Skeletal muscle tissue (tissue), 3 donors: ENCODE measurements at regions not wholly inside any gene's neighbourhood (a gene's known extent, or its start where the extent isn't known, plus 50 kb on each side); places are given as distances from the start of the nearest gene placed in this dataset.
"Not testable (repeated sequence)": the region's sequence is repeated elsewhere in the genome, so short reads cannot be mapped to it uniquely, and the experiment has no call there.

ENCODE experiments used
- H3K27ac ChIP-seq: one replicate; pipeline ENCODE4 v1.7.0; 2013; ENCODE audit warnings: mild to moderate bottlenecking, low read depth, low read length, inconsistent platforms
- H3K27me3 ChIP-seq, 3 donors: one replicate each; pipeline ENCODE4 v1.7.0; 2013; ENCODE audit warnings: low read length in 3 of 3; ENCODE audit not compliant: control insufficient read depth in 3 of 3, insufficient read depth in 3 of 3
- H3K36me3 ChIP-seq, 3 donors: one replicate each; pipeline ENCODE4 v1.7.0; 2013; ENCODE audit warnings: low read length in 3 of 3; ENCODE audit not compliant: control insufficient read depth in 3 of 3, insufficient read depth in 3 of 3
- H3K4me1 ChIP-seq, 3 donors: one replicate each; pipeline ENCODE4 v1.7.0; 2013; ENCODE audit warnings: low read length in 3 of 3, mild to moderate bottlenecking in 3 of 3; ENCODE audit not compliant: control insufficient read depth in 3 of 3, insufficient read depth in 3 of 3
- H3K4me3 ChIP-seq, 3 donors: one replicate each; pipeline ENCODE4 v1.7.0; 2013; ENCODE audit warnings: low read length in 3 of 3
- H3K9ac ChIP-seq, 3 donors: one replicate each; pipeline ENCODE4 v1.7.0; 2013; ENCODE audit warnings: low read length in 3 of 3, mild to moderate bottlenecking in 3 of 3, moderate library complexity in 2 of 3, low read depth in 1 of 3
- H3K9me3 ChIP-seq, 3 donors: one replicate each; pipeline ENCODE4 v1.7.0; 2013; ENCODE audit warnings: low read length in 3 of 3; ENCODE audit not compliant: control insufficient read depth in 3 of 3
- donor health status: Osteomylitis.

DNA sequence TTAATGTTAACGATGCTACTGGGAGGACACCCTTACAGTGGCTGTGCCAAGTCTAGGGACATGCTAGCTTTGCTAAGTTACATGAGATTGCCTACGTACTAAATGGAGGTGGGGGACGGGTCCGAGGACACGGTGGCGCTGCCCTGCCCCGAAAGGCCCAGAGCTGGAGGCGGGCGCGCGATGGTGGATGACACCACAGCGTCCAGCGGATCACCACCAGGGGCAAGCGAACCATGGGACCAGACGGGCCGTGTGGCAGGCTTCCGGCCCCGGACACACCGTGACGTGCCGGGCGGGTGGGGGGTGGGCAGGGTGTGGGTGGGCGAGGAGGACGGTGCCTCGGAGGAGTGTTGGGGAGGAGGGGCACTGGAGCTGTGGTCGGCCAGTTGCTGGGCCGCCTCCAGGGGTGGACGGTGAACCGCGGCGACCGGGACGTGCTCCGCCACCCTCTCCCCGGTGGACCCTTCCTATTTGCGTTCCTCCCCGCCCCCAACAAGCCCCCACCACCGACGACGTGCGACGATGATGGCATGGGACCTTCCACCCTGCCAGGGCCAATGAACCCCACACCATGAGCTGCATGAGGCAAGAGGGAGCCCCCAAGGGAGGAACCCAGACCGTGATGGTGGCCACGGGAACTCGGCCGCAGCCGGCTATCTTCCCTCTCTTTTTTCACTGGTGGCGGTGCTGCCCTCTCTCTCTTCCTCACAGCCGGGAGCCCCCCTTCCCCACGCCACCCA lies 773.3 kb upstream of the DEFB115 start:
- Histone ChIP-seq H3K9me3 (no peaks in the 10 kb centered on the region), H3K27ac (no peak overlapping the region), H3K36me3 (no peaks in the 10 kb centered on the region), H3K27me3 (peaks cover 0 to 8% (median 0%) of the 10 kb centered on the region in 3 donors), H3K9ac (no peak overlapping the region), H3K4me3 (no peak overlapping the region), H3K4me1 (no peaks in the 10 kb centered on the region)

- no peaks in the 10 kb centered on the region for H3K9me3 ChIP-seq
Observed at GRCh38 chr20:30484749-30485070, 772.8 kb upstream of the DEFB115 start.

GRCh38 chr20:30485331-30486102 lies 771.9 kb upstream of the DEFB115 start:
- Histone ChIP-seq H3K27ac (no peak overlapping the region), H3K9me3 (no peaks in the 10 kb centered on the region), H3K9ac (no peak overlapping the region), H3K4me3 (no peak overlapping the region), H3K36me3 (no peaks in the 10 kb centered on the region), H3K27me3 (peaks cover 0 to 13% (median 0%) of the 10 kb centered on the region in 3 donors), H3K4me1 (no peaks in the 10 kb centered on the region)

More at GRCh38 chr20:30484749-30485070, 772.8 kb upstream of the DEFB115 start:
- Histone ChIP-seq H3K36me3 (no peaks in the 10 kb centered on the region), H3K4me1 (no peaks in the 10 kb centered on the region), H3K4me3 (no peak overlapping the region), H3K9ac (no peak overlapping the region), H3K27me3 (peaks cover 0 to 12% (median 0%) of the 10 kb centered on the region in 3 donors), H3K27ac (no peak overlapping the region)

DNA sequence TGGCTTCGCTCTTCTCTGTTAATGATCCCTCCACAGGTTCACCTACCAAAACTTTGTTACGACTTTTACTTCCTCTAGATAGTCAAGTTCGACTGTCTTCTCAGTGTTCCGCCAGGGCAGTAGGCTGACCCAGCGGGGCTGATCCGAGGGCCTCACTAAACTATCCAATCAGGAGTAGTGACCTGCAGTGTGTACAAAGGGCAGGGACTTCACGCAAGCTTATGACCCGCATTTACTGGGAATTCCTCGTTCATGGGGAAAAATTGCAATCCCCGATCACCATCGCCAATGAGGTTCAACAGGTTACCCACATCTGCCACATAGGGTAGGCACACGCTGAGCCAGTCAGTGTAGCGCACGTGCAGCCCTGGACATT lies 771.4 kb upstream of the DEFB115 start:
- H3K9ac ChIP-seq: no peak overlapping the region
- H3K27ac ChIP-seq: no peak overlapping the region
- no peaks in the 10 kb centered on the region for H3K36me3 ChIP-seq
- peaks cover 0 to 13% (median 0%) of the 10 kb centered on the region in 3 donors for H3K27me3 ChIP-seq
- H3K4me3 ChIP-seq: no peak overlapping the region
- no peaks in the 10 kb centered on the region for H3K9me3 ChIP-seq
- no peaks in the 10 kb centered on the region for H3K4me1 ChIP-seq

DNA sequence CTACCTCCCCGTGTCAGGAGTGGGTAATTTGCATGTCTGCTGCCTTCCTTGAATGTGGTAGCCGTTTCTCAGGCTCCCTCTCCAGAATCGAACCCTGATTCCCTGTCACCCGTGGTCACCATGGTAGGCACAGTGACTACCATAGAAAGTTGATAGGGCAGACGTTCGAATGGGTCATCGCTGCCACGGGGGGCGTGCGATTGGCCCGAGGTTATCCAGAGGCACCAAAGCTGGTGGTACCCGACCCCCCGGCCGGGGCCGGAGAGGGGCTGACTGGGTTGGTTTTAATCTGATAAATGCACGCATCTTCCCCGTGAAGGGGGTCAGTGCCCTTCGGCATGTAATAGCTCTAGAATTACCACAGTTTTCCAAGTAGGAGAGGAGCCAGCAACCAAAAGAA lies 770.0 kb upstream of the DEFB115 start:
- H3K4me1 ChIP-seq, H3K9me3 ChIP-seq, H3K4me3 ChIP-seq, H3K9ac ChIP-seq, H3K36me3 ChIP-seq, H3K27ac ChIP-seq: not testable (repeated sequence)
- peaks cover 0 to 13% (median 0%) of the 10 kb centered on the region in 3 donors for H3K27me3 ChIP-seq

DNA sequence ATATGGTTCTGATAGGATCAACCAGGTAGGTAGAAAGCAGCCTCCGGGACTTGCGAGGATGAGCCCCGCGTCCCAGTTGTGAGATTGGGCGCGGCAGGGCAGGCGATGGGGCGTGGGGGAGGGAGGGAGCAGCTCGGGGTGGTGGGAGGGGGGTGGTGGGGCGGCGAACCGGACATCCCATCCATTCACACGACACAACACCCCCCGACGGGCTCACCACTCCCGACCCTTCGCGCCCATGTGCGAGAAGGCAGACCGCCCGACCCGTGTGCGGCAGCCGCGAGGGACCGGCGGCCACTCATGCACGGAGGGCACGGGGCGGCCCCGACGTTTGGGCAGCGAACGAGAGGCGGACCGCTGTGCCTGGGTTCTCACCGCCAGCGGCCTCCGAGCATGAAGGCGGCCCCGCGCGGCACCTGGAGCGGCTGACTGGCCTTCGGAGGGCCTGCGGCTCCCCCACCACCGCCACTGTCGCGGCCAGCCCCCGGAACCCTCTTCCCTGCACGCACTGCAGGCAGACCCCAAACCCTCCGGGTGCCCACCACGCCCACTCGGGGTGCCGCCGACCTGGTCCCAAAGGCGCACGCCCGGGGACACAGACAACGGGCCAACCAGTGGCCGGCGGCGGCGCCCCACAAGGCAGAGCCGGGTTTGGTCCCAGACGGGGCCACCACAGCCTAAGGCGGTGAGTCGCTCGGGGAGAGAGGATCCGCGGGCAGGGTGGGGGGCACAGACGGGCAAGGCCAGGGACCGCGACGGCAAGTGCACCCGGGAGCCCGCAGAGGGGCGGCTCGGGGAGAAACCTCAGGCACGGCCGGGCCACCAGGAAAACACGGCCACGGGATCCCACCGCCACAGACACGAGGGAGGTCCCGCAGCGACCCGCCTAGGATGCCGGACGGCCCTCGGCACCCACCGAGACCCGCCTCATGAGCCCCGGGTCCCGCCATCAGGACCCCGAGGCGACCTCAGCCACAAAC lies 769.2 kb upstream of the DEFB115 start:
- H3K9ac ChIP-seq: no peak overlapping the region

GRCh38 chr20:30488941-30489613 lies 768.4 kb upstream of the DEFB115 start:
- no peaks in the 10 kb centered on the region for H3K9me3 ChIP-seq
- no peak overlapping the region for H3K4me3 ChIP-seq

More for the DNA sequence above, 769.2 kb upstream of the DEFB115 start:
- Histone ChIP-seq H3K27ac (no peak overlapping the region), H3K36me3 (no peaks in the 10 kb centered on the region), H3K9me3 (no peaks in the 10 kb centered on the region), H3K27me3 (peaks cover 0 to 13% (median 0%) of the 10 kb centered on the region in 3 donors), H3K4me3 (no peak overlapping the region), H3K4me1 (no peaks in the 10 kb centered on the region)

DNA sequence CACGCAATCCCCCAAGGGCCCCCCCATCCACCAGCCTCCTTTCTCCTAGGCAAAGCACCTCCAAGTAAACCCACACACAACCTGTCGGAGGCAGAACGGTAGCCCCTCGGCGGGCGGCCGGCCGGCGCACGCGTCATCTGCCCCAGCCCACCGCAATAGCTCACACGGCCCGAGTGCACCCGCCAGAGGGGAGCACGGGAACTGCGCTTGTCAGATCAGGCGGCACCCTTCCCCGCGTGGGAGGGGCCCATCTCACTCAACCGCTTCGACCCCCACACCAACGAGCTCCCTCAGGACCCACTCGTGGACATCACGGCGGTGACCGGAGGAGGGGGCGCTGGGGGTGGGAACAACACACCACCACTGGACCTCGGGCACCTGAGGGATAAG lies 767.9 kb upstream of the DEFB115 start:
- H3K27me3 ChIP-seq: peaks cover 0 to 13% (median 0%) of the 10 kb centered on the region in 3 donors
- no peak overlapping the region for H3K4me3 ChIP-seq
- H3K9me3 ChIP-seq: no peaks in the 10 kb centered on the region
- H3K36me3 ChIP-seq: no peaks in the 10 kb centered on the region
- H3K27ac ChIP-seq: no peak overlapping the region
- H3K4me1 ChIP-seq: no peaks in the 10 kb centered on the region
- H3K9ac ChIP-seq: no peak overlapping the region

More at GRCh38 chr20:30488941-30489613, 768.4 kb upstream of the DEFB115 start:
- Histone ChIP-seq H3K27me3 (peaks cover 0 to 13% (median 0%) of the 10 kb centered on the region in 3 donors), H3K9ac (no peak overlapping the region), H3K4me1 (no peaks in the 10 kb centered on the region), H3K27ac (no peak overlapping the region), H3K36me3 (no peaks in the 10 kb centered on the region)

- H3K4me1 ChIP-seq: no peaks in the 10 kb centered on the region
- H3K4me3 ChIP-seq: no peak overlapping the region
- no peaks in the 10 kb centered on the region for H3K36me3 ChIP-seq
- H3K27me3 ChIP-seq: peaks cover 0 to 13% (median 0%) of the 10 kb centered on the region in 3 donors
- H3K27ac ChIP-seq: no peak overlapping the region
- H3K9ac ChIP-seq: no peak overlapping the region
- H3K9me3 ChIP-seq: no peaks in the 10 kb centered on the region
Observed at GRCh38 chr20:30491016-30491415, 766.4 kb upstream of the DEFB115 start.
